ENCODE measurements at regions not wholly inside any gene's neighbourhood (a gene's known extent, or its start where the extent isn't known, plus 50 kb on each side); places are given as distances from the start of the nearest gene placed in this dataset.

DNA sequence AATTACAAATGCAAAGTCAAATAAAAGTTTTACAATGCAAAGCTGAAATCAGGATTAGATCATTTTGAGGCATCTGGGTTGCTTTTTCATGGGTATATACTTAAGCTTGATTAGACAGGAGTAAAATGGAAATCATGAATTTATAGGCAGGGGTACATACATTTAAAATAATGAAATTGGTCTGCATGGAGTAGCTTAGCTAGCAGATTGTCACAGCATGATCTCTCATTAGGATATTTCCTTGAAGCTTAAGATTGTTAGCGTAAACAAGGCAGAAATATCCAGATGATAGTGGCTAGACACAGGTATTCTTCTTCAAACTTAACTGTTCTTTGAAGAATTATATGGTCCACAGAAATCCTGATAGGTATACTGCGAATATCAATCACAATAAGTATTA lies 1627.0 kb upstream of the PCDH20 start:
- TF ChIP-seq CTCF (IDR thresholded peaks at IDR 0.05; ENCODE audit: low read depth, low read length, missing input control) (no peak), RAD21 (IDR thresholded peaks at IDR 0.05) (no peak), ATF3 (IDR thresholded peaks at IDR 0.05) (no peak)
- TF ChIP-seq, protein P1, sequence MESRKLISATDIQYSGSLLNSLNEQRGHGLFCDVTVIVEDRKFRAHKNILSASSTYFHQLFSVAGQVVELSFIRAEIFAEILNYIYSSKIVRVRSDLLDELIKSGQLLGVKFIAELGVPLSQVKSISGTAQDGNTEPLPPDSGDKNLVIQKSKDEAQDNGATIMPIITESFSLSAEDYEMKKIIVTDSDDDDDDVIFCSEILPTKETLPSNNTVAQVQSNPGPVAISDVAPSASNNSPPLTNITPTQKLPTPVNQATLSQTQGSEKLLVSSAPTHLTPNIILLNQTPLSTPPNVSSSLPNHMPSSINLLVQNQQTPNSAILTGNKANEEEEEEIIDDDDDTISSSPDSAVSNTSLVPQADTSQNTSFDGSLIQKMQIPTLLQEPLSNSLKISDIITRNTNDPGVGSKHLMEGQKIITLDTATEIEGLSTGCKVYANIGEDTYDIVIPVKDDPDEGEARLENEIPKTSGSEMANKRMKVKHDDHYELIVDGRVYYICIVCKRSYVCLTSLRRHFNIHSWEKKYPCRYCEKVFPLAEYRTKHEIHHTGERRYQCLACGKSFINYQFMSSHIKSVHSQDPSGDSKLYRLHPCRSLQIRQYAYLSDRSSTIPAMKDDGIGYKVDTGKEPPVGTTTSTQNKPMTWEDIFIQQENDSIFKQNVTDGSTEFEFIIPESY (IDR thresholded peaks at IDR 0.05), result no peak
- TF ChIP-seq, protein P2, sequence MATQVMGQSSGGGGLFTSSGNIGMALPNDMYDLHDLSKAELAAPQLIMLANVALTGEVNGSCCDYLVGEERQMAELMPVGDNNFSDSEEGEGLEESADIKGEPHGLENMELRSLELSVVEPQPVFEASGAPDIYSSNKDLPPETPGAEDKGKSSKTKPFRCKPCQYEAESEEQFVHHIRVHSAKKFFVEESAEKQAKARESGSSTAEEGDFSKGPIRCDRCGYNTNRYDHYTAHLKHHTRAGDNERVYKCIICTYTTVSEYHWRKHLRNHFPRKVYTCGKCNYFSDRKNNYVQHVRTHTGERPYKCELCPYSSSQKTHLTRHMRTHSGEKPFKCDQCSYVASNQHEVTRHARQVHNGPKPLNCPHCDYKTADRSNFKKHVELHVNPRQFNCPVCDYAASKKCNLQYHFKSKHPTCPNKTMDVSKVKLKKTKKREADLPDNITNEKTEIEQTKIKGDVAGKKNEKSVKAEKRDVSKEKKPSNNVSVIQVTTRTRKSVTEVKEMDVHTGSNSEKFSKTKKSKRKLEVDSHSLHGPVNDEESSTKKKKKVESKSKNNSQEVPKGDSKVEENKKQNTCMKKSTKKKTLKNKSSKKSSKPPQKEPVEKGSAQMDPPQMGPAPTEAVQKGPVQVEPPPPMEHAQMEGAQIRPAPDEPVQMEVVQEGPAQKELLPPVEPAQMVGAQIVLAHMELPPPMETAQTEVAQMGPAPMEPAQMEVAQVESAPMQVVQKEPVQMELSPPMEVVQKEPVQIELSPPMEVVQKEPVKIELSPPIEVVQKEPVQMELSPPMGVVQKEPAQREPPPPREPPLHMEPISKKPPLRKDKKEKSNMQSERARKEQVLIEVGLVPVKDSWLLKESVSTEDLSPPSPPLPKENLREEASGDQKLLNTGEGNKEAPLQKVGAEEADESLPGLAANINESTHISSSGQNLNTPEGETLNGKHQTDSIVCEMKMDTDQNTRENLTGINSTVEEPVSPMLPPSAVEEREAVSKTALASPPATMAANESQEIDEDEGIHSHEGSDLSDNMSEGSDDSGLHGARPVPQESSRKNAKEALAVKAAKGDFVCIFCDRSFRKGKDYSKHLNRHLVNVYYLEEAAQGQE (IDR thresholded peaks at IDR 0.05), result no peak

Measured in liver (tissue), 3 donors.